Memory B cell (primary cell): ENCODE measurements at regions not wholly inside any gene's neighbourhood (a gene's known extent, or its start where the extent isn't known, plus 50 kb on each side); places are given as distances from the start of the nearest gene placed in this dataset.

Experiments used
- ATAC-seq: fragments of 150-1000 bp; cut with Tn5 transposase; 2 replicates; pipeline ENCODE4 v1.10.0; 2021; ENCODE audit warnings: low read depth, mild to moderate bottlenecking, moderate library complexity
- DNase-seq, 2 donors: peaks; one replicate each; pipeline ENCODE4 v3.0.0; 2022; ENCODE audit warnings: low spot score in 2 of 2
- H3K27ac Mint-ChIP-seq: one replicate; pipeline ENCODE4 v1.8.0; 2022; ENCODE audit warnings: mild to moderate bottlenecking, moderate library complexity, mixed read lengths
- H3K27me3 Mint-ChIP-seq: one replicate; pipeline ENCODE4 v1.8.0; 2022; ENCODE audit warnings: mixed read lengths
- H3K36me3 Mint-ChIP-seq: one replicate; pipeline ENCODE4 v1.8.0; 2022; ENCODE audit warnings: mild to moderate bottlenecking, mixed read lengths
- H3K4me1 Mint-ChIP-seq: one replicate; pipeline ENCODE4 v1.8.0; 2022; ENCODE audit warnings: mixed read lengths
- H3K4me3 Mint-ChIP-seq: one replicate; pipeline ENCODE4 v1.8.0; 2022; ENCODE audit warnings: mild to moderate bottlenecking, moderate library complexity, mixed read lengths
- H3K9me3 Mint-ChIP-seq: one replicate; pipeline ENCODE4 v1.8.0; 2022; ENCODE audit warnings: mixed read lengths

- H3K27me3 Mint-ChIP-seq = peaks cover 8% of the 10 kb centered on the region
- no peak for DNase-seq
- ATAC-seq = no peak
- H3K4me1 Mint-ChIP-seq = no peaks in the 10 kb centered on the region
- no peak overlapping the region for H3K4me3 Mint-ChIP-seq
- H3K36me3 Mint-ChIP-seq = no peaks in the 10 kb centered on the region
- H3K9me3 Mint-ChIP-seq = peaks cover 6% of the 10 kb centered on the region
- H3K27ac Mint-ChIP-seq = no peak overlapping the region
These were observed 95.6 kb upstream of the FOXC1 start for GRCh38 chr6:1514078-1514477.

- H3K27ac Mint-ChIP-seq = no peak overlapping the region
- ATAC-seq = no peak
- H3K4me1 Mint-ChIP-seq = no peaks in the 10 kb centered on the region
- H3K27me3 Mint-ChIP-seq = peaks cover 7% of the 10 kb centered on the region
- peaks cover 3% of the 10 kb centered on the region for H3K9me3 Mint-ChIP-seq
- no peak for DNase-seq
- no peaks in the 10 kb centered on the region for H3K36me3 Mint-ChIP-seq
- no peak overlapping the region for H3K4me3 Mint-ChIP-seq
These were observed 94.4 kb upstream of the FOXC1 start for GRCh38 chr6:1515280-1515679.

DNA sequence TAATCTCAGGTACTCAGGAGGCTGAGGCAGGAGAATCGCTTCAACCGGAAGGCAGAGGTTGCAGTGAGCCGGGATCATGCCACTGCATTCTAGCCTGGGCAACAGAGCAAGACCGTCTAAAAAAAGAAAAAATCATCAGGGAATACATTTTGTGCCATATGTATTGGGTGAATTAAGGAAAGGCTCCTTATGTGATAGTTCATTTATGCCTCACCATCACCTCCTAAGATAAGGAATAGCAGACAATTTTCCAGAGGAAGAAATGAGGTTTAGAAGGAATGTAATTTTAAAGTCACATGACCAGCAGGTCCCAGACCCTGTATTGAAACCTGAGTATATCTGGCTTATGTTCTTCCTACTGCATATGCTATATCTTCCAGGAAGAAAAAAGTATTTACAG is 93.9 kb upstream of the FOXC1 start:
- peaks cover 6% of the 10 kb centered on the region for H3K27me3 Mint-ChIP-seq
- H3K9me3 Mint-ChIP-seq = peaks cover 3% of the 10 kb centered on the region
- no peak overlapping the region for H3K27ac Mint-ChIP-seq
- no peak for ATAC-seq
- no peak overlapping the region for H3K4me3 Mint-ChIP-seq
- no peaks in the 10 kb centered on the region for H3K4me1 Mint-ChIP-seq
- DNase-seq = no peak
- H3K36me3 Mint-ChIP-seq = no peaks in the 10 kb centered on the region

GRCh38 chr6:1516742-1517520 is 92.8 kb upstream of the FOXC1 start:
- H3K27me3 Mint-ChIP-seq = peaks cover 5% of the 10 kb centered on the region
- DNase-seq (no peak), ATAC-seq (no peak)
- H3K36me3 Mint-ChIP-seq = no peaks in the 10 kb centered on the region
- H3K4me1 Mint-ChIP-seq = no peaks in the 10 kb centered on the region
- no peak overlapping the region for H3K4me3 Mint-ChIP-seq
- no peak overlapping the region for H3K27ac Mint-ChIP-seq
- H3K9me3 Mint-ChIP-seq = peaks cover 3% of the 10 kb centered on the region

DNA sequence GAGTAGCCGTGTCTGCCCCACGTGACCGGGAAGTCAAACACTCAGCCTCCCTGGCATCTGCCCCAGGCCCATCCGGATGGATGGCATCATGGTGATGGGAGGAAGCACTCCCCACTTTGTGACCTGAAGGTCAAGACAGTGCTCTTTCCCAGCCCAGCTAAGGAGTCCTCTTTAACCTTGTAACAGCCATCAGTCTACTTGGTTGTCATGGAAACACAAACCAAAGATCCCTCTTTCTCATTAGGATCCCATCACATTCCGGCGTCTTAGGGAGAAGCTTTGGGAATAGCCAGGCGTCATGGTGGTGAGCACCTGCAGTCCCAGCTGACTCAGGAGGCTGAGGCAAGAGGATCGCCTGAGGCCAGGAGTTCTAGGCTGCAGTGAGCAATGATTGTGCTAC is 90.9 kb upstream of the FOXC1 start:
- H3K36me3 Mint-ChIP-seq = no peaks in the 10 kb centered on the region
- H3K4me1 Mint-ChIP-seq = no peaks in the 10 kb centered on the region
- peaks cover 14% of the 10 kb centered on the region for H3K27me3 Mint-ChIP-seq
- DNase-seq = no peak
- H3K9me3 Mint-ChIP-seq = no peaks in the 10 kb centered on the region
- H3K4me3 Mint-ChIP-seq = no peak overlapping the region
- no peak for ATAC-seq
- H3K27ac Mint-ChIP-seq = no peak overlapping the region

DNA sequence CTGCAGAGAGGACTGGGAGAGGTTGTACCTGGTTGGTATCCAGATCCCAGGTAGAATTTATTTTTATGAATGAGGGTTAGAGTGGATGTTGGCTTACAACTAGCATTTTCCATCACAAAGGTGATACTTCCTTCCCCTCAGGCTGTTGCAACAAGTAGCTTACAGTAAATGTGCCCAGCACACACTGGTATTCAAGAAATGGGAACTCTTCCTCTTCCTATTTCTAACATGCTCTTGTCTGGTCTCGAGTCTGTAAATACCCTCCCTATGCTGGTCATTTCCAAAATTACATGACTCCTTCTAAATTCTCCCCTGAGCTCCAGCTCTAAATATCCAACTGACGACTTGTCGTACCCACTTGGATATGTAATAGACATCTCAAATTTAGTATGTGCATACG is 90.1 kb upstream of the FOXC1 start:
- no peak for DNase-seq
- no peaks in the 10 kb centered on the region for H3K36me3 Mint-ChIP-seq
- no peaks in the 10 kb centered on the region for H3K4me1 Mint-ChIP-seq
- no peak for ATAC-seq
- no peaks in the 10 kb centered on the region for H3K9me3 Mint-ChIP-seq
- no peak overlapping the region for H3K4me3 Mint-ChIP-seq
- H3K27ac Mint-ChIP-seq = no peak overlapping the region
- H3K27me3 Mint-ChIP-seq = peaks cover 14% of the 10 kb centered on the region

GRCh38 chr6:1522779-1523178 is 86.9 kb upstream of the FOXC1 start:
- H3K27ac Mint-ChIP-seq = no peak overlapping the region
- H3K36me3 Mint-ChIP-seq = no peaks in the 10 kb centered on the region
- H3K9me3 Mint-ChIP-seq = no peaks in the 10 kb centered on the region

DNA sequence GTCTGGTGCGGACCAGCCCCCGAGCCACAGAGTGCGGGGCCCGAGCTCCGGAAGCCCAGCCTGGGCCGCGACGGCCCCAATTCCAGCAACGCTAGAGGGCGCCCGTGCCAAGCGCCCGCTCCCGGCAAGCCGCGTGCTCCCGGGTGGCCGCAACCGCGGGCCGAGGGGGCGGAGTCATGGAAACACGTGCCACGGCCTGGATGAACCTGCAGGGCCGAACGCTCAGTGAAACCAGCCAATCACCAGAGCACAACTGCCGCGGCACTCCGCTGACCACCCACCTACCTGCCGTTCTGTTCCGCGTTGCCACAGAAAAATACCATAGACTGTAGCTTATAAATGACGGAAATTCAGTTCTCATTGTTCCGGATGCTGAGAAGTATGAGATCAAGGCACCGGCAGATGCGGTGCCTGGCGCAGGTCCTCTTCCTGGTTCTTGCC is 85.7 kb upstream of the FOXC1 start:
- DNase-seq = no peak
- no peaks in the 10 kb centered on the region for H3K9me3 Mint-ChIP-seq
- no peak for ATAC-seq
- H3K4me3 Mint-ChIP-seq = peak overlapping the region; percentile 28
- H3K36me3 Mint-ChIP-seq = no peaks in the 10 kb centered on the region
- no peak overlapping the region for H3K27ac Mint-ChIP-seq
- peaks cover 16% of the 10 kb centered on the region for H3K27me3 Mint-ChIP-seq
- no peaks in the 10 kb centered on the region for H3K4me1 Mint-ChIP-seq

More at GRCh38 chr6:1522779-1523178, 86.9 kb upstream of the FOXC1 start:
- ATAC-seq = no peak
- Mint-ChIP-seq H3K4me3 (no peak overlapping the region), H3K4me1 (no peaks in the 10 kb centered on the region), H3K27me3 (peaks cover 16% of the 10 kb centered on the region)
- no peak for DNase-seq

DNA sequence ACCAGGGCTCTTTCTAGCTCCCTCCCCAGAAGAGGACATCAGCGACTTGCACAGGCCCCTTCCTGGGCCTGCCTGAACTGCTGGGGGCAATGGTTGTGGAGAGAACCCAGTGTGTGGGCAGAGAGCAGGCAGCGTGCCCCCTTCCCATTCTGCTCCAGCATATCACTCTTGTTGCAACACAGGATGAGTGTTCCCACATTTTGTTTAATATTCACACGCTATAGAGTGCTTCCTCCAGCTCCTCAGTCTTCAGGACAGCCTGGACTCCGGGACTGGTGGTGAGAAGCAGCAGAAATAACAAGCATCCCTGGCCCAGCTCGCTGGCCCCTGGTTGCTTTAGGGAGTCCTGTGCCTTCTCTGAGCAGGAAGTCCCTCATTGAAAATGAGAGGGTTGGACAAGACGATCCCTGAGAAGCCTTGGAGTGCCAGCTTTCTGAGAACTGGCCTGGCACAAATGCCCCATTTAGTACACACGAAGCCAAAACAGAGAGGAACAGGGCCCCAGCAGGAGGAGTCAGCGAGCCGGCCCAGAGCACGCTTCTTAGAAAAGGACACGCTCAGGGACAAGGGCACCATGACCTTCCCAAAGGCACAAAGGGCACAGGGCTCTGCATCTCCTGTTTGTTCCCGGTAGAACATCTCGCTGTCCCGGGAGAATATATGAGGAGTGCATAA is 84.2 kb upstream of the FOXC1 start:
- no peak for ATAC-seq
- no peaks in the 10 kb centered on the region for H3K9me3 Mint-ChIP-seq
- peaks cover 16% of the 10 kb centered on the region for H3K27me3 Mint-ChIP-seq
- no peaks in the 10 kb centered on the region for H3K36me3 Mint-ChIP-seq
- H3K27ac Mint-ChIP-seq = no peak overlapping the region
- H3K4me3 Mint-ChIP-seq = no peak overlapping the region
- no peak for DNase-seq
- no peaks in the 10 kb centered on the region for H3K4me1 Mint-ChIP-seq

GRCh38 chr6:1526398-1527072 is 83.2 kb upstream of the FOXC1 start:
- Mint-ChIP-seq H3K36me3 (no peaks in the 10 kb centered on the region), H3K4me3 (no peak overlapping the region)

GRCh38 chr6:1527073-1527457 is 82.7 kb upstream of the FOXC1 start:
- Mint-ChIP-seq H3K4me1 (no peaks in the 10 kb centered on the region), H3K27me3 (peaks cover 13% of the 10 kb centered on the region), H3K4me3 (no peak overlapping the region), H3K36me3 (no peaks in the 10 kb centered on the region), H3K27ac (no peak overlapping the region), H3K9me3 (no peaks in the 10 kb centered on the region)
- DNase-seq (no peak), ATAC-seq (no peak)

More at GRCh38 chr6:1526398-1527072, 83.2 kb upstream of the FOXC1 start:
- Mint-ChIP-seq H3K27ac (no peak overlapping the region), H3K27me3 (peaks cover 16% of the 10 kb centered on the region), H3K9me3 (no peaks in the 10 kb centered on the region), H3K4me1 (no peaks in the 10 kb centered on the region)
- no peak for DNase-seq
- ATAC-seq = no peak

GRCh38 chr6:1535295-1535694 is 74.4 kb upstream of the FOXC1 start:
- H3K4me1 Mint-ChIP-seq = no peaks in the 10 kb centered on the region
- no peak for ATAC-seq
- no peak overlapping the region for H3K4me3 Mint-ChIP-seq
- H3K27me3 Mint-ChIP-seq = no peaks in the 10 kb centered on the region
- H3K9me3 Mint-ChIP-seq = no peaks in the 10 kb centered on the region
- DNase-seq = no peak
- no peak overlapping the region for H3K27ac Mint-ChIP-seq
- no peaks in the 10 kb centered on the region for H3K36me3 Mint-ChIP-seq

GRCh38 chr6:1536526-1537429 is 72.9 kb upstream of the FOXC1 start:
- Mint-ChIP-seq H3K4me1 (no peaks in the 10 kb centered on the region), H3K4me3 (no peak overlapping the region), H3K27me3 (no peaks in the 10 kb centered on the region), H3K27ac (no peak overlapping the region), H3K9me3 (peaks cover 2% of the 10 kb centered on the region), H3K36me3 (no peaks in the 10 kb centered on the region)
- no peak for ATAC-seq
- no peak for DNase-seq
